ENCODE measurements at regions not wholly inside any gene's neighbourhood (a gene's known extent, or its start where the extent isn't known, plus 50 kb on each side); places are given as distances from the start of the nearest gene placed in this dataset.

- no peaks in the 10 kb centered on the region for H3K4me1 ChIP-seq
- H3K4me3 ChIP-seq: no peak overlapping the region
- H3K36me3 ChIP-seq (ENCODE audit: low read depth, missing control alignments): no peaks in the 10 kb centered on the region
- no peak for DNase-seq
- H3K9me3 ChIP-seq: no peaks in the 10 kb centered on the region
- 91 to 93% methylated on average over 12 to 14 of the region's 14 CpGs for WGBS, 2 donors
- TF ChIP-seq POLR2A (IDR thresholded peaks at IDR 0.05): no peak
- no peak for TF ChIP-seq CTCF (IDR thresholded peaks at IDR 0.05)
- no peak overlapping the region for H3K27ac ChIP-seq
- H3K27me3 ChIP-seq: no peaks in the 10 kb centered on the region
- intact Hi-C loops (cut with DNase I; ENCODE audit: low total_unique reads): no loop called here
These were observed 341.1 kb downstream of the CXCL12 start for GRCh38 chr10:44043646-44044375.

GRCh38 chr10:44042926-44043602, 341.8 kb downstream of the CXCL12 start:
- Histone ChIP-seq H3K27me3 (no peaks in the 10 kb centered on the region), H3K27ac (no peak overlapping the region), H3K9me3 (no peaks in the 10 kb centered on the region), H3K4me1 (no peaks in the 10 kb centered on the region), H3K4me3 (no peak overlapping the region), H3K36me3 (ENCODE audit: low read depth, missing control alignments) (no peaks in the 10 kb centered on the region)
- 73 to 85% methylated on average over 8 to 9 of the region's 9 CpGs for WGBS, 2 donors
- intact Hi-C loops (cut with DNase I; ENCODE audit: low total_unique reads): no loop called here
- DNase-seq: no peak
- TF ChIP-seq CTCF (IDR thresholded peaks at IDR 0.05) (no peak), POLR2A (IDR thresholded peaks at IDR 0.05) (no peak)

GRCh38 chr10:44042075-44042770, 342.7 kb downstream of the CXCL12 start:
- Histone ChIP-seq H3K36me3 (ENCODE audit: low read depth, missing control alignments) (no peaks in the 10 kb centered on the region), H3K27me3 (no peaks in the 10 kb centered on the region), H3K4me1 (no peaks in the 10 kb centered on the region), H3K4me3 (no peak overlapping the region), H3K27ac (no peak overlapping the region), H3K9me3 (no peaks in the 10 kb centered on the region)
- no peak for DNase-seq
- intact Hi-C loops (cut with DNase I; ENCODE audit: low total_unique reads): no loop called here
- TF ChIP-seq POLR2A (IDR thresholded peaks at IDR 0.05) (no peak), CTCF (IDR thresholded peaks at IDR 0.05) (no peak)
- 100% methylated on average over 2 of the region's 2 CpGs; no CpG with 5 or more reads in 1 of the 2 donors for WGBS, 2 donors

GRCh38 chr10:44039599-44039998, 345.3 kb downstream of the CXCL12 start:
- intact Hi-C loops (cut with DNase I; ENCODE audit: low total_unique reads): no loop called here
- no peak for TF ChIP-seq POLR2A (IDR thresholded peaks at IDR 0.05)
- no peak for TF ChIP-seq CTCF (IDR thresholded peaks at IDR 0.05)
- Histone ChIP-seq H3K27ac (no peak overlapping the region), H3K4me1 (no peaks in the 10 kb centered on the region), H3K4me3 (no peak overlapping the region), H3K27me3 (no peaks in the 10 kb centered on the region), H3K36me3 (ENCODE audit: low read depth, missing control alignments) (no peaks in the 10 kb centered on the region), H3K9me3 (no peaks in the 10 kb centered on the region)
- 63 to 64% methylated on average over 3 of the region's 3 CpGs for WGBS, 2 donors
- DNase-seq: no peak
